HG03095 (cell line): ENCODE measurements at regions not wholly inside any gene's neighbourhood (a gene's known extent, or its start where the extent isn't known, plus 50 kb on each side); places are given as distances from the start of the nearest gene placed in this dataset.

Source experiments
- ATAC-seq: cut with Tn5 transposase; IDR thresholded peaks from one replicate; pipeline ENCODE4 v1.9.1; 2021; ENCODE audit warnings: moderate library complexity; ENCODE audit not compliant: unreplicated experiment

DNA sequence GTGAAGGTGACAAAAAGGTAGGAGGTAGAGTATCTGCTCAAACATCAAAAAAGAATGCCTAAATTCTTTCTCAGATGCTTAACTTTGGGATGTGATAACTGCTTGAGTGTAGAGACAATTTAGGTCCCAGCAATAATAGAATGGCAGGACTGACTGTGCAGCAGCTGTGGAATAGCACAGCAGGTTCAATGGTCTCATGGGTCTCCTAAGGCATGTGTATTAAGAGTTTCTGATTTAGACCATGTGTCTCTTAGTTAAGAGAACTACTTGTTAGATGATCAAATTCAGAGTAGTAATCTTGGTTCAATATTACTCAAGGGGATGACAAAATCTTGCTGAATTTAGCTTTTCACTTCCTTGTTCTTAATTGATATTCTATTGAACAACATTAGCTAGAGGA lies 72.0 kb downstream of the ALX1 start:
- no peak for ATAC-seq

DNA sequence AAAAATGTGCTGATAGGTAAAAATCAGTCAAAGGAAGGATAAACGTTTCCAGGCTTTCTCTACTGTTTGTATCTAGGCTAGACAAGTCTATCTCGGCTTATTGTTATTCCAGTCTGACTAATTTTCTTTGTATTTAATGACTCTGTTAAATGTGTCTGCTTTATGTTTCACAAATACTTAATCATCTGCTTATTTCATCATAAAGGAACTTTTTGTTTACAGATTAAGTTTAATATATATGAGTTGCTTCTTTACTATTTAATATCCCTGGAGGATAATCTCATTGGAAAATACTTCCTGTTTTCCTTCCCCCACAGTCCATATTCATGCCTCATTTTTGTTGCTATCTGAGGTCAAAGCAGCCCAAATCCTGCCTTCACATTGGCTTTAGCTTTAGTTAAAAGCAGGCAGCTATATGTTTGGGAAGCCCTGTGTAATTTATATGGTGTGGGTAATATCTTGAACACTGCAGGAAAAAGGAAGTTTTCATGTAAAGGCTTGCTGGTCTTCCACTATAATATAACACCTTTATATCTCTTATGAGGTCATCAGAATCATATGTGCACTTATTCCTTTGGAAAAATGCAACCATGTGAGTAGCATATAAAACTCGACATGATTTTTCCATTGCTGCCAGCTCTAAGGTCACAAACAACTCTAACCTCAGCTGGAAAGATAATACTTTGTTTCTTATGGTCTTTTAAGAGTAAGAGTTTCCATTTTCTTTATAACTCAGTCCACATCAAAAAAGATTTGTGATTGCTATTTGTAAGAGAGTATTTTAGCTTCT lies 76.8 kb downstream of the ALX1 start:
- ATAC-seq = no peak

DNA sequence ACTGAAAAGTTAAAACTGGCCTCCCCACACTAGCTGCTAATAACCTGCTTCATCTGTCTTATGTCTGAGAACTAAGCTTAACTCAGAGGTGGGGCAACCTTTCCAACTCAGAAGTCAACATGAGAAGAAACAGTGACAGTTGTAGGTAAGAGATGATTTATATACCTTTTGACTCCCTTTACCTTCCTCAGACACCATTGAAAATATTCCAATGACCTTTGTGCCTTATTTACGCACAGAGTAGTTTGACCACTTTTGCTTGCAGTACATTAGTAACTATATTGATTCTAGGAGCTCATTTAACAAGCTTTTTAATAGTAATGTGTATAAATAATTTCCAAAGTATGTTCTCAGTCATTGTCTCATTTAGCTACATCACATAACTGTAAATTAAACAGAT lies 77.6 kb downstream of the ALX1 start:
- ATAC-seq = no peak

DNA sequence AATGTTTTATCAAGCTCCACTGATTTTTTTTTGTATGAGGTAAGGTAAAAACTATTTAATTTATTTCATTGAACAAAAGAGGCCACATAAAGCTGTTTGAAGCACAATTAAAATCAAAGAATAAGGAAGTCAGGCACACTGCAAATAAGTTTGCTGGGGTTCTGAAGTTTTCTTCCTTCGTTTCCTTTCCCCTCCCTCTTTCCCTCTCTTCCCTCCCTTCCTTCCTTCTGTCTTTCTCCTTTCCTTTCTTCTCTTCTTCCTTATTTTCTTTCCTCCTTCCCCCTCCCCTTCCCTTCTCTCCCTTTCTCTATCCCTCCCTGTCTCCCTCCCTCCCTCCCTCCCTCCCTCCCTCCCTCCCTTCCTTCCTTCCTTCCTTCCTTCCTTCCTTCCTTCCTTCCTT lies 78.7 kb downstream of the ALX1 start:
- ATAC-seq = no peak

DNA sequence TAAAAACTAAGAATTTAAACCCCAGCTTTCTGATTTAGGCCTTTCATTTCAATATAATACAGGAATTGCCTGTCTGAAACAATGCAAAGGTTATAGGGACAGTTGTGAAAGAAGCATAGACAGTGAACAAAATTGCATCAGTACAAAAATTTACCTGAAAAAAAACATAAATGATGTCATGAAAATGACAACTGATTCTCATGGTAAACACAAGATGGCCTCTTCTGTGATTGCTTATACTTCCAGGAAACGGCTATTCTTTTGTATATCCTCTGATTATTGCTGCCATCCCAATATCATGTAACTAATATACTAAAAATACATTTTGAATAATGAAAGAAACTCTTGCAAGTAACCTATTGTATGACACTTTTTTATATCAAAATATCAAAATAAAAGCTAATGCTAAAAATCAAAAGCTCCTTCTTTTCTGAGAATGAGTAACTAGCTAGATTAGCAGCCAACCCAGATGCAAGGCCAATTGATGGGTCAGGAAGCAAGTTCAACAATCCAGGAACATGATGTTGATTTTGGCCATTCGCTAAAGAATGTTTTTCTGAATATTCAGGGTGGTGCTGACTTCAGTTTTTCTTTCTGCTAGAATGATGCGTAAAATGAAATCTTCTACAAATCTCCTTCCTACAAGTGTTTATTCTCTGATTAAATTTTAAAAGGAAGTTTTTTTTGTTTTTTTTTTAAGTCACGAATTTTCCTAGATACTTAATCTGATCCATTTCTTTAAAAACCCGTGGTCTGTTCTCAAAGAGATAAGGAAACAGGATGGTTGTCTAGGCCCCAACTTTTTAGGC lies 83.6 kb downstream of the ALX1 start:
- no peak for ATAC-seq

DNA sequence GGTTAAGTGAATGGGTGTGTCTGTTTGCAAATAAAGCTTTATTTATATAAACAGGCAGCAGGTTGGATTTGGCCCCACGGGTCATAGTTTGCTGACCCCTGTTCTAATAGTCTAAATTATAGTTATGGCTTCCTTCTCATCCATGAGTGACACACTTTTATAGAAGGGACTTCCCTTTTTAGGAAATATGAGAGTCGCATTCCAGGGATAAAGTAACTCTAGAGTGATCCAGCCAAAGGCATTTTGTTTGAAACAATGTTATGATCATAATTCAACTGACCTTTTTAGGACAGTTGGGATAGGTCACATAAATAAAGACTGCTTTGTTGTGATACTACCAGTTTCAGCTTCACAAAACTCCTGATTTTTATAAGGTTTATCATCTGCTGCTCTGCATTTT lies 87.9 kb downstream of the ALX1 start:
- no peak for ATAC-seq

DNA sequence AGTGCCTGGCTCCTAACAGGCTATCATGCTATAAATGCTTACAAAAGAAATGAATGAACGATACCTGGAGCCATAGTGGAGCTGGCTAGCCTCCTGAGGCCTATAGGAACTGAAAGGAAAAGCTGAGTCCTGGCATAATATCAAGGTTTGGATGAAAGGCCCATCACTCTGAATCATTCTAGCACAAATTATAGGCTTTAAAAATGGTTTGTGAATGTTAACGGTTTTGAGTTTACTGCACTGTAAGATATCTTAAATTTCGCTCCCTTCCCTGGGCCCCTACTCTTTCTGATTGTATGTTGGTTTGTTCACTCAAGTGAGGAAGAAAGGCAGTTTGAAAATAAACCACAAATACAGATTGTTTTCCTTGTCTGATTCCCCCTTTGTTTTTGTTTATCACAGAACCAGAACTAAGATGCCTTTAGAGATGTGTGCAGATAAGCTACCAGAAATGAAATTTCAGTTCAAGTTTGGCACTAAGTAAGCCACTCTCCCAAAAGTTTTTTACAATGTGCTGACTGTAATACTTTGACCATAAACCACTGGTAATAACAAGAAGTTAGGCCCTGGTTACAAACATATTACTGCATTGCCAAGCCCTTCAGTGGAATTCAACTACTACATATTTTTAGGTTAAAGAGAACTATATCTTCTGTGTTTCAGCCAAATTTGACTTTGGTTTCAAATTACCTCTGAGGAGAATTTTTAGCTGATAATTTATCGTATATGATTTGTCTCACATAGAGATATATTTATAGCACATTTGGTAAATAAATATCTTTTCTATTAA lies 89.5 kb downstream of the ALX1 start:
- no peak for ATAC-seq

DNA sequence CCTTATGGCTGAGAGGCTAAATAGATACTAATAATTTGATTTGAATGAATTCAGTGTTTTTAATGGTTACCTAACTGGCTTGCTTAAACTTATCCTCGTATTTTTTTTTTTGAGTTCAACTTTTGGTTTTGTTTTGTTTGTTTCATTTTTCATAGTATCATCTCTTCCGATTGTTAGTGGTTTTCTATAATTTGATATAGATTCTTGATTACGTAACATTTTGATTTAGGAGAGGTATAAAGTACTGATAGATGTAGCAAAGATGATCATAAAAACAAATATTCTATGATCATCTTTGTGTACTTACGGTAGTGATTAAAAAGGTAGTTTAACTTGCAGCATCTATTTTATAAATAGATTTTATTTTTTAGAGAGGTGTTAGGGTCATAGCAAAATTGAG lies 93.0 kb downstream of the ALX1 start:
- no peak for ATAC-seq

GRCh38 chr12:85374981-85375380 lies 95.0 kb downstream of the ALX1 start:
- no peak for ATAC-seq

DNA sequence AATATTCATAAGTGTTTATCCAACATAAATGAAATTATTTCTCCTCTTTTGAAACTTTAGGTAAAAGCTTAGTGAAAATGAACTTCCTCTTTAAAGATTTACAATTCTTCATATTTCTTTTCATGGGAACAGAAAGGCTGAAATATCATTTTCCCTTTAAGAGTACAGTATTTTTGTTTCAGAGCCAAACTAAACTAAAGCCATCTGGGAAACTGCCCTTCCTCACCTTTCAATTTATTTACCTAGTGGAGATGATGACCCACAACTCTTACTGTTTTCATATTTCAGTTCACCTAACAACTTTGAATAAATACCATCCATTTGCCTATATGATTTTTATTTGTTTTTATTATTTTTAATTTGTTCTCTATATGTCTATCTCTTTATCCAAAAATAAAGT lies 105.4 kb downstream of the ALX1 start:
- ATAC-seq = no peak

DNA sequence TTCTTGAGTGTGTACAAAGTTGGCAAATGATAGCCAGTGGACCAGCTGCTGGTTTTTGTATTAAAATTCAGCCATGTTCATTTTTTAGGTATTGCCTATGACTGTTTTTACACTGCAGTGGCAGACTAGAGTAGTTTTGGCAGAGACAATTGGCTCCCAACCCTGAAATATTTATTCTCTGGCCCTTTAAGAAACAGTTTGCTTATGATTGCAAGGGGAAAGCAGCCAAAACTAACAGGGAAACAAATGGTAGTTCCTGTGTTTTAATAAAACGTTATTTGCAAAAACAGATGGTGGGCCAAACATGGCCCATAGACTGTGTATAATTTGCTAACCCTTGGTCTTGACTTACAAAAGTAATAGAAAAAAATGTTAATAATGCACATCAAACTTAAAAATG lies 110.2 kb downstream of the ALX1 start:
- ATAC-seq = no peak

- no peak for ATAC-seq
Measured at GRCh38 chr12:85392508-85392907, 112.5 kb downstream of the ALX1 start.

DNA sequence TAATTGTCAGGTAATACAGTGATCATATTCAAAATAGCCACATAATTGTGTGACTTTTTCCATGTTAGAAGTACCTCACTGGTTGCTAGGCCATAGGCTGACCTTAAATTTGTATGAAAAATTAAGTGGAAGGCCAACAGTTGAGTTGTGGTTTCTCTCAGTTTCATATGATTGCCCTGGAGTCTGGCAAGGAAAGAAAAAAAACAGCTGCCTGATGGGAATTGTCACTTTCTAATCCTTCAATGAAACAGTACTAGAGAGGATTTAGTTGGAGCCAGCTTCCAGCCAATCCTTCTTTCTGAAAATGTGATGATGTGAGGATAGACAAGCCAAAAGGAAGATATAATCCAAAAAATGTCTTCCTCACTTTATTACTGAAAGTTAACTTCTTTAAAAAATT lies 113.6 kb downstream of the ALX1 start:
- ATAC-seq = no peak

DNA sequence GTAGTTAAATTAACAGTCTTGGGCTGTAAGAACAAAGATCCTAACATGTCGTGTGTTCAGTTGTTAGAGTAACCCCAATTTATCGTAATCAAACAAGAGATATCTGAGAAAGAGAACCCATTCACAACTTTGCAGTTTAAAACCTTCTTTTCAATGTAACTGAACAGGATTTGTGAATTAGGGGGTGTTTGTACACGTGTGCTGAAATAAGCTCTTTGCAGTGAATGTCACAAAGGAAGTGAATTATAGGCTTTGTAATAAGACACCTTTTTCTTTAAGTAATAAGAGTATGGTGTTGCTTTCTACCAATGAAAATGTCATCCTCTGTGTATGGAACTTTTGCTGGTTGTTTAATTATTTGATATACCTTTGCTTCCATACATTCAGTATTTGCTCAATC lies 114.0 kb downstream of the ALX1 start:
- no peak for ATAC-seq

DNA sequence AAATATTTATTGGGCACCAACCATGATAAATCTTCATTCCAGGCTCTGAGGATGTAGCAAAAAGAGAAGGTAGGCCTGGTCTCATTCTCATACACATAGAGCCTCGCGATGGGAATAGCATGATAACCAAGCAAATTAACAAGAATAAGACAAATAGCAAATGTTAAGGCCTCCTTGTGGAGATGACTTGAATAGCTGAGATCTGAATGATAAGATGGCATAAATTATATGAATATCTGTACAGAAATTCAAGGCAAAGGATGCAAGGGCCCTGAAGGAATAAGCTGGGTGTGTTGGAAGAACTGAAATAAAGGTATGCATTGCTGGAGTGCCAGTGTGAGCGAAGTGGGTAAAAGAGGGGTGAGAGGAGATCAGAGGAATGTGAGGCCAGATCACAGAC lies 114.8 kb downstream of the ALX1 start:
- no peak for ATAC-seq

- no peak for ATAC-seq
Measured at GRCh38 chr12:85405262-85405661, 125.2 kb downstream of the ALX1 start.

DNA sequence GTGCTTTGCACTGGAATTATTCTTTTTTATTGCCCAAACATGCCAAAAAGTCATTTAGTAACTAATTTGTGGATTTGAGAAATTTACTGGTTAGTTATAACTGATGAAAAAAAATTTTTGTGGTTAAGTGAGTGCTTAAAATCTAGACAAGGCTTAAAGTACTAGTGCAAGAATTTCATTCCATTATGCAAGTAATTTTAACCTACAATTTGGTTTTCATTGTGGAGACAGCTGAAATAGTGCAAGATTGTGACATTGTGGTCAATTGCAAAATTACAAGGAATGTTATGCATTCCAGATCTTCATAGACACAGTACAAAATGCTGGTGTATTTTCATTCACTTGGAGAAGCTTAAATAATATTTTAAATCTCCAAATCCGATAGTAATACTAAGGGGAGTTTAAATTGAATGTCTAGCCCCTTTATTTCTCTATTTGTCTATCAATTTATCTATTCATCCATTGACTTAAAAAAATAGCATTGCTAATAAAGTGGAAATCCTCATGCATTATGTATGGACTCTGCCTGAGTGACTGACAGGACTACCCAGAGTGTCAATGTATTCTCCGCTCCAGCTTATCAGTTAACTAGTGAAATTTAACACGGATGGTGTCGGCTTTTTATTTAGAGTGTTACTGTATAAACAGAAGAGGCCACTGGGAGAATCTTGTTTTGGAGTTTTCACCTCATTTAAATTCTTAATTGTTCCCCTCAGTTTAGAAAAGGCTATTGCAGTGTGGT lies 125.9 kb downstream of the ALX1 start:
- no peak for ATAC-seq

GRCh38 chr12:85413266-85413665 lies 133.2 kb downstream of the ALX1 start:
- no peak for ATAC-seq

DNA sequence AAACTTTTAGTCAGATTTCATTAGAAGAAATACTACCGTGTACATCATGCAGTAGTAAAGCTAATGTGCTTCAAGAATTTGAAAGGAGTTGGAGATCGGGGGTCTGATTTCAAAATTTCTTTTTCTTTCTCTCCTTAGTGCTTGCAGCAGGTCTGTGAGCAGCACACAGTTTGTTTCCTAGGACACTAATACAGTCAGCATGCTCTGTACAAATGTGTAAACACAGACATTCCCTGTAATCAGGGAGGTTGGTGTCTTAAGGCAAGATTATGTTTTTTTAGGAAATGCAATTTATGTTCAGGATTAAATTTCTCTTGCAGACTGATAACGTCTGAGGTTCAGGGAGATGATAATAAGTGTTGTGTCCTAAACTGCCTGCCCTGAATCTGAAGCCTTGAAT lies 142.7 kb downstream of the ALX1 start:
- no peak for ATAC-seq

DNA sequence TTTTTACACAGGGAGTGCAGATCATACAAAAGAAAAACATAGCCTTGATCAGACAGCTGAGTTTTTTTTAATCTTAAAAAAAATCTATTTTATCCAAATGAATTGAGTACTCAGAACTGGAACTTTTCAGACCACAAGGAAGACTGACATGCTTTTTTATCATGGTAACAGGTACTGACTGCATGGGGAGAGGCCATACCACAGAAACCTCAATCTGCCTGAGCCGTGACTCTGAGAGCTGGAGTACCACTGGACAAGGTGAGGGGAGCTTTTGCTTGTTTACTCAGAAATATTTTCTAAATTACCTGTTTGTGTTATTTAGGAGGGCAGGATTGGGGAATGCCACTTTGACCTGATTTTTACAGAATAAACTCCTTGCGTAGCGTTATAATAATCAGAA lies 143.9 kb downstream of the ALX1 start:
- peak; percentile 60 for ATAC-seq
